ENCODE measurements at regions not wholly inside any gene's neighbourhood (a gene's known extent, or its start where the extent isn't known, plus 50 kb on each side); places are given as distances from the start of the nearest gene placed in this dataset.

- H3K36me3 Mint-ChIP-seq (ENCODE audit: low read depth), result no peaks in the 10 kb centered on the region
- DNase-seq, result no peak
- POLR2A ChIA-PET, result no interaction called here
- H3K27ac Mint-ChIP-seq, result no peak overlapping the region
- H3K9me3 Mint-ChIP-seq, result no peaks in the 10 kb centered on the region
- no peaks in the 10 kb centered on the region for H3K4me1 Mint-ChIP-seq
- CTCF ChIA-PET, result no interaction called here
- H3K27me3 Mint-ChIP-seq, result no peaks in the 10 kb centered on the region
- H3K4me3 Mint-ChIP-seq, result no peak overlapping the region
Observed at GRCh38 chr13:21757763-21758162, 86.9 kb downstream of the FGF9 start.

GRCh38 chr13:21758441-21758840 lies 87.6 kb downstream of the FGF9 start:
- no peaks in the 10 kb centered on the region for H3K4me1 Mint-ChIP-seq
- no peak overlapping the region for H3K4me3 Mint-ChIP-seq
- H3K9me3 Mint-ChIP-seq, result no peaks in the 10 kb centered on the region
- DNase-seq, result no peak
- ChIA-PET CTCF (no interaction called here), POLR2A (no interaction called here)
- H3K36me3 Mint-ChIP-seq (ENCODE audit: low read depth), result no peaks in the 10 kb centered on the region
- no peaks in the 10 kb centered on the region for H3K27me3 Mint-ChIP-seq
- H3K27ac Mint-ChIP-seq, result no peak overlapping the region

GRCh38 chr13:21759463-21759862 lies 88.6 kb downstream of the FGF9 start:
- DNase-seq, result no peak
- no peaks in the 10 kb centered on the region for H3K4me1 Mint-ChIP-seq
- H3K27me3 Mint-ChIP-seq, result no peaks in the 10 kb centered on the region
- POLR2A ChIA-PET, result no interaction called here
- no peaks in the 10 kb centered on the region for H3K36me3 Mint-ChIP-seq (ENCODE audit: low read depth)
- H3K9me3 Mint-ChIP-seq, result no peaks in the 10 kb centered on the region
- no peak overlapping the region for H3K4me3 Mint-ChIP-seq
- H3K27ac Mint-ChIP-seq, result no peak overlapping the region
- CTCF ChIA-PET, result no interaction called here

- H3K4me1 Mint-ChIP-seq, result no peaks in the 10 kb centered on the region
- H3K36me3 Mint-ChIP-seq (ENCODE audit: low read depth), result no peaks in the 10 kb centered on the region
- no peaks in the 10 kb centered on the region for H3K27me3 Mint-ChIP-seq
- H3K4me3 Mint-ChIP-seq, result no peak overlapping the region
- no peak overlapping the region for H3K27ac Mint-ChIP-seq
- H3K9me3 Mint-ChIP-seq, result no peaks in the 10 kb centered on the region
- DNase-seq, result no peak
- ChIA-PET CTCF (no interaction called here), POLR2A (no interaction called here)
Observed at GRCh38 chr13:21759911-21760310, 89.0 kb downstream of the FGF9 start.

- Mint-ChIP-seq H3K4me1 (no peaks in the 10 kb centered on the region), H3K9me3 (no peaks in the 10 kb centered on the region), H3K4me3 (no peak overlapping the region)
Observed at GRCh38 chr13:21761770-21762169, 90.9 kb downstream of the FGF9 start.

GRCh38 chr13:21762512-21762911 lies 91.6 kb downstream of the FGF9 start:
- Mint-ChIP-seq H3K4me3 (no peak overlapping the region), H3K27me3 (peaks cover 2% of the 10 kb centered on the region), H3K36me3 (ENCODE audit: low read depth) (no peaks in the 10 kb centered on the region), H3K27ac (no peak overlapping the region), H3K4me1 (no peaks in the 10 kb centered on the region), H3K9me3 (no peaks in the 10 kb centered on the region)
- CTCF ChIA-PET, result no interaction called here
- POLR2A ChIA-PET, result no interaction called here
- no peak for DNase-seq

More at GRCh38 chr13:21761770-21762169, 90.9 kb downstream of the FGF9 start:
- POLR2A ChIA-PET, result no interaction called here
- Mint-ChIP-seq H3K36me3 (ENCODE audit: low read depth) (no peaks in the 10 kb centered on the region), H3K27ac (no peak overlapping the region), H3K27me3 (peaks cover 2% of the 10 kb centered on the region)
- no peak for DNase-seq
- CTCF ChIA-PET, result no interaction called here

- H3K9me3 Mint-ChIP-seq, result no peaks in the 10 kb centered on the region
- H3K4me3 Mint-ChIP-seq, result no peak overlapping the region
- ChIA-PET POLR2A (no interaction called here), CTCF (no interaction called here)
- DNase-seq, result no peak
- H3K4me1 Mint-ChIP-seq, result no peaks in the 10 kb centered on the region
- H3K27me3 Mint-ChIP-seq, result peaks cover 11% of the 10 kb centered on the region
- no peak overlapping the region for H3K27ac Mint-ChIP-seq
- H3K36me3 Mint-ChIP-seq (ENCODE audit: low read depth), result no peaks in the 10 kb centered on the region
Observed at GRCh38 chr13:21767032-21767431, 96.2 kb downstream of the FGF9 start.

- Mint-ChIP-seq H3K36me3 (ENCODE audit: low read depth) (no peaks in the 10 kb centered on the region), H3K27me3 (peaks cover 11% of the 10 kb centered on the region), H3K27ac (no peak overlapping the region), H3K4me1 (no peaks in the 10 kb centered on the region), H3K9me3 (peaks cover 2% of the 10 kb centered on the region), H3K4me3 (no peak overlapping the region)
- ChIA-PET POLR2A (no interaction called here), CTCF (no interaction called here)
- DNase-seq, result no peak
Observed at GRCh38 chr13:21771075-21771474, 100.2 kb downstream of the FGF9 start.

GRCh38 chr13:21777166-21777565 lies 106.3 kb downstream of the FGF9 start:
- DNase-seq, result no peak
- no peak overlapping the region for H3K4me3 Mint-ChIP-seq
- H3K27ac Mint-ChIP-seq, result no peak overlapping the region
- H3K9me3 Mint-ChIP-seq, result peaks cover 2% of the 10 kb centered on the region
- H3K4me1 Mint-ChIP-seq, result no peaks in the 10 kb centered on the region
- CTCF ChIA-PET, result no interaction called here
- H3K36me3 Mint-ChIP-seq (ENCODE audit: low read depth), result no peaks in the 10 kb centered on the region
- peaks cover 2% of the 10 kb centered on the region for H3K27me3 Mint-ChIP-seq
- POLR2A ChIA-PET, result no interaction called here

GRCh38 chr13:21777813-21778212 lies 106.9 kb downstream of the FGF9 start:
- Mint-ChIP-seq H3K4me1 (no peaks in the 10 kb centered on the region), H3K27me3 (peaks cover 2% of the 10 kb centered on the region), H3K9me3 (peaks cover 2% of the 10 kb centered on the region), H3K36me3 (ENCODE audit: low read depth) (no peaks in the 10 kb centered on the region), H3K27ac (no peak overlapping the region), H3K4me3 (no peak overlapping the region)
- no peak for DNase-seq
- ChIA-PET CTCF (no interaction called here), POLR2A (no interaction called here)

- Mint-ChIP-seq H3K4me3 (no peak overlapping the region), H3K4me1 (no peaks in the 10 kb centered on the region), H3K9me3 (no peaks in the 10 kb centered on the region), H3K27ac (no peak overlapping the region), H3K27me3 (no peaks in the 10 kb centered on the region), H3K36me3 (ENCODE audit: low read depth) (no peaks in the 10 kb centered on the region)
- CTCF ChIA-PET, result no interaction called here
- POLR2A ChIA-PET, result no interaction called here
- no peak for DNase-seq
Observed at GRCh38 chr13:21782736-21783135, 111.9 kb downstream of the FGF9 start.

- ChIA-PET CTCF (no interaction called here), POLR2A (no interaction called here)
- H3K4me1 Mint-ChIP-seq, result no peaks in the 10 kb centered on the region
- no peak overlapping the region for H3K27ac Mint-ChIP-seq
- no peak for DNase-seq
- no peaks in the 10 kb centered on the region for H3K36me3 Mint-ChIP-seq (ENCODE audit: low read depth)
- no peak overlapping the region for H3K4me3 Mint-ChIP-seq
- no peaks in the 10 kb centered on the region for H3K9me3 Mint-ChIP-seq
- no peaks in the 10 kb centered on the region for H3K27me3 Mint-ChIP-seq
Observed at GRCh38 chr13:21785990-21786389, 115.1 kb downstream of the FGF9 start.

- Mint-ChIP-seq H3K27me3 (no peaks in the 10 kb centered on the region), H3K4me3 (no peak overlapping the region), H3K27ac (no peak overlapping the region), H3K9me3 (no peaks in the 10 kb centered on the region), H3K4me1 (no peaks in the 10 kb centered on the region), H3K36me3 (ENCODE audit: low read depth) (no peaks in the 10 kb centered on the region)
- ChIA-PET CTCF (no interaction called here), POLR2A (no interaction called here)
- DNase-seq, result no peak
Observed at GRCh38 chr13:21796066-21796465, 125.2 kb downstream of the FGF9 start.

- POLR2A ChIA-PET, result no interaction called here
- DNase-seq, result no peak
- CTCF ChIA-PET, result no interaction called here
- no peaks in the 10 kb centered on the region for H3K4me1 Mint-ChIP-seq
- H3K4me3 Mint-ChIP-seq, result no peak overlapping the region
- H3K27me3 Mint-ChIP-seq, result no peaks in the 10 kb centered on the region
- no peaks in the 10 kb centered on the region for H3K36me3 Mint-ChIP-seq (ENCODE audit: low read depth)
- H3K9me3 Mint-ChIP-seq, result no peaks in the 10 kb centered on the region
- no peak overlapping the region for H3K27ac Mint-ChIP-seq
Observed at GRCh38 chr13:21796775-21797514, 126.1 kb downstream of the FGF9 start.

GRCh38 chr13:21797736-21798135 lies 126.9 kb downstream of the FGF9 start:
- CTCF ChIA-PET, result no interaction called here
- no peaks in the 10 kb centered on the region for H3K27me3 Mint-ChIP-seq
- no peaks in the 10 kb centered on the region for H3K9me3 Mint-ChIP-seq
- DNase-seq, result no peak
- H3K27ac Mint-ChIP-seq, result no peak overlapping the region
- H3K4me1 Mint-ChIP-seq, result no peaks in the 10 kb centered on the region
- H3K4me3 Mint-ChIP-seq, result no peak overlapping the region
- H3K36me3 Mint-ChIP-seq (ENCODE audit: low read depth), result no peaks in the 10 kb centered on the region
- POLR2A ChIA-PET, result no interaction called here
